Astrocyte of the cerebellum (primary cell): ENCODE measurements at regions not wholly inside any gene's neighbourhood (a gene's known extent, or its start where the extent isn't known, plus 50 kb on each side); places are given as distances from the start of the nearest gene placed in this dataset.

Experiments used
- DNase-seq: peaks from one replicate; pipeline ENCODE4 v3.0.0-alpha.2; 2011; ENCODE audit warnings: low read depth
- H3K4me3 ChIP-seq: 2 replicates; pipeline ENCODE4 v1.5.1; 2011; ENCODE audit warnings: mild to moderate bottlenecking, low read depth, low read length, moderate library complexity
- in situ Hi-C: cut with HindIII; loops from 2 replicates; pipeline ENCODE4 v1.10.0; 2017; ENCODE audit warnings: low sequenced_read_pairs
- TF ChIP-seq, protein P1 (sequence below): IDR thresholded peaks from 2 replicates; pipeline ENCODE4 v1.5.1; 2012; ENCODE audit warnings: low read length, low read depth, moderate library complexity, mild to moderate bottlenecking; ENCODE audit errors: missing control alignments

DNA sequence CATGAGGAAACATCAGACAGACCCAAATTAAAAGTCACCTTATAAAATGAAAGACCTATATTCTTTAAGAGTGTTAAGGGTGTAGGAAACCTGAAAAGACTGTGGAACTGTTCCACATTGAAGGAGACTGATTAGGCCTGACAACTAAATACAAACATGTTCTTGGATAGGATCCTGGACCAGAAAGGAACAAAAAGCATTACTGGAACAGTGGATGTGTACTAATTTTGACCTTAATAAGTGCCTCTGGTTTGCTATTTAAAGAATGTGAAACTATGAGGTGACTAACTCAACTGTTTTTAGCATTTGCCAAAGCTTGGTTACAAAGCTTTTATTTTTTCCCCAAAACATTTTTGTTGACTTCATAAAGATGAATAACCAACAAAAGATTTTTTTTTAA is 340.6 kb downstream of the CAAP1 start:
- DNase-seq, result no peak
- in situ Hi-C loops, result no loop called here
- H3K4me3 ChIP-seq, result no peak overlapping the region
- TF ChIP-seq, protein P1, sequence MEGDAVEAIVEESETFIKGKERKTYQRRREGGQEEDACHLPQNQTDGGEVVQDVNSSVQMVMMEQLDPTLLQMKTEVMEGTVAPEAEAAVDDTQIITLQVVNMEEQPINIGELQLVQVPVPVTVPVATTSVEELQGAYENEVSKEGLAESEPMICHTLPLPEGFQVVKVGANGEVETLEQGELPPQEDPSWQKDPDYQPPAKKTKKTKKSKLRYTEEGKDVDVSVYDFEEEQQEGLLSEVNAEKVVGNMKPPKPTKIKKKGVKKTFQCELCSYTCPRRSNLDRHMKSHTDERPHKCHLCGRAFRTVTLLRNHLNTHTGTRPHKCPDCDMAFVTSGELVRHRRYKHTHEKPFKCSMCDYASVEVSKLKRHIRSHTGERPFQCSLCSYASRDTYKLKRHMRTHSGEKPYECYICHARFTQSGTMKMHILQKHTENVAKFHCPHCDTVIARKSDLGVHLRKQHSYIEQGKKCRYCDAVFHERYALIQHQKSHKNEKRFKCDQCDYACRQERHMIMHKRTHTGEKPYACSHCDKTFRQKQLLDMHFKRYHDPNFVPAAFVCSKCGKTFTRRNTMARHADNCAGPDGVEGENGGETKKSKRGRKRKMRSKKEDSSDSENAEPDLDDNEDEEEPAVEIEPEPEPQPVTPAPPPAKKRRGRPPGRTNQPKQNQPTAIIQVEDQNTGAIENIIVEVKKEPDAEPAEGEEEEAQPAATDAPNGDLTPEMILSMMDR, result no peak

DNA sequence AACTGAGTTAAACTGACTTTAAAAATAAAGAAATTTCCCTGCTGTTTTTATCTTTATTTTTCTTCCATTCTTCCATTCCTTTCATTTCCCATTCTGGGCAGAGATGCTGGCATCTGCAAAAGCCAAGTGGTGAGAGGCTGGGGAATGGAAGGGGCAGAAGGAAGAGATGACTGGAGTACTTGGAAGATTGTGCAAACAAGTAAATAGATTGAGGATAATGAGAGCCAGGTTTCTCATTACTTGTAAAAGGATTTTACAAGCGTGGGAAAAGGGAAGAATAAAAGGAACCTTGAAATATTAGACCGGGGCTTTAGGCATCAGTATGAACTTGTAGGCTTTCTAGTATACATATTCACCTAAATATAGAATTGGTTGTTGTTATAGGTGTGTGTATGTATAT is 341.2 kb downstream of the CAAP1 start:
- no peak overlapping the region for H3K4me3 ChIP-seq
- no peak for DNase-seq
- in situ Hi-C loops, result no loop called here
- TF ChIP-seq, protein P1, result no peak

GRCh38 chr9:26548781-26549290 is 343.8 kb downstream of the CAAP1 start:
- no peak for DNase-seq
- H3K4me3 ChIP-seq, result no peak overlapping the region
- in situ Hi-C loops, result no loop called here
- TF ChIP-seq, protein P1, result no peak

GRCh38 chr9:26539867-26540493 is 352.6 kb downstream of the CAAP1 start:
- in situ Hi-C loops, result no loop called here
- DNase-seq, result no peak
- TF ChIP-seq, protein P1, result no peak

GRCh38 chr9:26537211-26537610 is 355.4 kb downstream of the CAAP1 start:
- H3K4me3 ChIP-seq, result no peak overlapping the region
- in situ Hi-C loops, result no loop called here
- no peak for DNase-seq
- TF ChIP-seq, protein P1, result no peak

More at GRCh38 chr9:26539867-26540493, 352.6 kb downstream of the CAAP1 start:
- no peak overlapping the region for H3K4me3 ChIP-seq

DNA sequence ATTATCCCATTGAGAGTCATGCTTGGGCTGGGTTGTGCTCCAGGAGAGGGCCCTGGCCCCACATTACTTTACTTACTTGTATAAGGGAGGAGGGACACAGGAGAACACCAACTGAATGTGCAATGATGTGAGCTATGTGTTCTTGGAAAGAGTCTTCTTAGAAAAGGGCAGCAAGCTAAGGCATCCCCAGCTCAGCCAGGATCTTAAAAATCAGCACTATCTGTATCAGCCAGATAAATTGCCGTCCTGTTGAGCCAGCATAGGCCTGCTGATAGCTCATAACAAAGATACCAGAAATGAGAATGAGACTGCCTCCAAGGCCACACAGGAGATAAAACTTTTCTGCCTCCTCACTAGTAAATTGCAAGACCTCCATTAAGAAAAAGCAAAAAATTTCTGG is 357.5 kb downstream of the CAAP1 start:
- in situ Hi-C loops, result no loop called here
- no peak overlapping the region for H3K4me3 ChIP-seq
- TF ChIP-seq, protein P1, result no peak
- DNase-seq, result no peak

GRCh38 chr9:26530841-26531240 is 361.8 kb downstream of the CAAP1 start:
- no peak overlapping the region for H3K4me3 ChIP-seq
- in situ Hi-C loops, result no loop called here
- TF ChIP-seq, protein P1, result no peak
- DNase-seq, result no peak
